ENCODE measurements at regions not wholly inside any gene's neighbourhood (a gene's known extent, or its start where the extent isn't known, plus 50 kb on each side); places are given as distances from the start of the nearest gene placed in this dataset.
"Not testable (repeated sequence)": the region's sequence is repeated elsewhere in the genome, so short reads cannot be mapped to it uniquely, and the experiment has no call there.

- Histone ChIP-seq H3K4me1 (ENCODE audit: control insufficient read depth, insufficient read depth, low read length, poor library complexity, severe bottlenecking) (no peaks in the 10 kb centered on the region), H3K36me3 (ENCODE audit: control insufficient read depth, insufficient read depth, low read length) (no peaks in the 10 kb centered on the region), H3K4me3 (ENCODE audit: insufficient read depth, low read depth, low read length, poor library complexity, severe bottlenecking) (no peak overlapping the region), H3K9me3 (ENCODE audit: control insufficient read depth, low read length) (peaks cover 9% of the 10 kb centered on the region), H3K27me3 (replicated peaks; ENCODE audit: control insufficient read depth, insufficient read depth, low read length, poor library complexity, severe bottlenecking) (no peaks in the 10 kb centered on the region), H3K27ac (ENCODE audit: insufficient read depth, low read length, poor library complexity, severe bottlenecking) (no peak overlapping the region)
- no peak for DNase-seq
These were observed 291.4 kb downstream of the SH2D4B start for GRCh38 chr10:80829151-80829550.

GRCh38 chr10:80829562-80829961 lies 291.9 kb downstream of the SH2D4B start:
- H3K36me3 ChIP-seq (ENCODE audit: control insufficient read depth, insufficient read depth, low read length) = no peaks in the 10 kb centered on the region
- no peak for DNase-seq
- H3K27ac ChIP-seq (ENCODE audit: insufficient read depth, low read length, poor library complexity, severe bottlenecking) = no peak overlapping the region
- no peaks in the 10 kb centered on the region for H3K4me1 ChIP-seq (ENCODE audit: control insufficient read depth, insufficient read depth, low read length, poor library complexity, severe bottlenecking)
- H3K27me3 ChIP-seq (replicated peaks; ENCODE audit: control insufficient read depth, insufficient read depth, low read length, poor library complexity, severe bottlenecking) = no peaks in the 10 kb centered on the region
- H3K9me3 ChIP-seq (ENCODE audit: control insufficient read depth, low read length) = peaks cover 9% of the 10 kb centered on the region
- H3K4me3 ChIP-seq (ENCODE audit: insufficient read depth, low read depth, low read length, poor library complexity, severe bottlenecking) = no peak overlapping the region

- H3K9me3 ChIP-seq (ENCODE audit: control insufficient read depth, low read length); H3K36me3 ChIP-seq (ENCODE audit: control insufficient read depth, insufficient read depth, low read length): not testable (repeated sequence)
These were observed 295.0 kb downstream of the SH2D4B start for GRCh38 chr10:80832693-80833092.

GRCh38 chr10:80855348-80855971 lies 317.8 kb downstream of the SH2D4B start:
- Histone ChIP-seq H3K9me3 (ENCODE audit: control insufficient read depth, low read length) (no peaks in the 10 kb centered on the region), H3K4me3 (ENCODE audit: insufficient read depth, low read depth, low read length, poor library complexity, severe bottlenecking) (no peak overlapping the region), H3K27ac (ENCODE audit: insufficient read depth, low read length, poor library complexity, severe bottlenecking) (no peak overlapping the region), H3K27me3 (replicated peaks; ENCODE audit: control insufficient read depth, insufficient read depth, low read length, poor library complexity, severe bottlenecking) (no peaks in the 10 kb centered on the region), H3K36me3 (ENCODE audit: control insufficient read depth, insufficient read depth, low read length) (no peaks in the 10 kb centered on the region), H3K4me1 (ENCODE audit: control insufficient read depth, insufficient read depth, low read length, poor library complexity, severe bottlenecking) (no peaks in the 10 kb centered on the region)
- no peak for DNase-seq

More at GRCh38 chr10:80832693-80833092, 295.0 kb downstream of the SH2D4B start:
- not testable (repeated sequence) for H3K4me3 ChIP-seq (ENCODE audit: insufficient read depth, low read depth, low read length, poor library complexity, severe bottlenecking); H3K27ac ChIP-seq (ENCODE audit: insufficient read depth, low read length, poor library complexity, severe bottlenecking); DNase-seq; H3K27me3 ChIP-seq (replicated peaks; ENCODE audit: control insufficient read depth, insufficient read depth, low read length, poor library complexity, severe bottlenecking); H3K4me1 ChIP-seq (ENCODE audit: control insufficient read depth, insufficient read depth, low read length, poor library complexity, severe bottlenecking)

- Histone ChIP-seq H3K27me3 (replicated peaks; ENCODE audit: control insufficient read depth, insufficient read depth, low read length, poor library complexity, severe bottlenecking) (no peaks in the 10 kb centered on the region), H3K9me3 (ENCODE audit: control insufficient read depth, low read length) (no peaks in the 10 kb centered on the region), H3K27ac (ENCODE audit: insufficient read depth, low read length, poor library complexity, severe bottlenecking) (no peak overlapping the region), H3K36me3 (ENCODE audit: control insufficient read depth, insufficient read depth, low read length) (no peaks in the 10 kb centered on the region), H3K4me1 (ENCODE audit: control insufficient read depth, insufficient read depth, low read length, poor library complexity, severe bottlenecking) (no peaks in the 10 kb centered on the region), H3K4me3 (ENCODE audit: insufficient read depth, low read depth, low read length, poor library complexity, severe bottlenecking) (no peak overlapping the region)
- DNase-seq = no peak
These were observed 318.5 kb downstream of the SH2D4B start for GRCh38 chr10:80856186-80856585.

- not testable (repeated sequence) for H3K27ac ChIP-seq (ENCODE audit: insufficient read depth, low read length, poor library complexity, severe bottlenecking); H3K36me3 ChIP-seq (ENCODE audit: control insufficient read depth, insufficient read depth, low read length); DNase-seq; H3K4me1 ChIP-seq (ENCODE audit: control insufficient read depth, insufficient read depth, low read length, poor library complexity, severe bottlenecking); H3K27me3 ChIP-seq (replicated peaks; ENCODE audit: control insufficient read depth, insufficient read depth, low read length, poor library complexity, severe bottlenecking); H3K4me3 ChIP-seq (ENCODE audit: insufficient read depth, low read depth, low read length, poor library complexity, severe bottlenecking); H3K9me3 ChIP-seq (ENCODE audit: control insufficient read depth, low read length)
These were observed 321.6 kb downstream of the SH2D4B start for GRCh38 chr10:80859279-80859678.

GRCh38 chr10:80860719-80861118 lies 323.0 kb downstream of the SH2D4B start:
- Histone ChIP-seq H3K9me3 (ENCODE audit: control insufficient read depth, low read length) (no peaks in the 10 kb centered on the region), H3K27ac (ENCODE audit: insufficient read depth, low read length, poor library complexity, severe bottlenecking) (no peak overlapping the region)
- DNase-seq = no peak

GRCh38 chr10:80861882-80862281 lies 324.2 kb downstream of the SH2D4B start:
- no peaks in the 10 kb centered on the region for H3K9me3 ChIP-seq (ENCODE audit: control insufficient read depth, low read length)
- no peak overlapping the region for H3K4me3 ChIP-seq (ENCODE audit: insufficient read depth, low read depth, low read length, poor library complexity, severe bottlenecking)
- H3K27me3 ChIP-seq (replicated peaks; ENCODE audit: control insufficient read depth, insufficient read depth, low read length, poor library complexity, severe bottlenecking) = no peaks in the 10 kb centered on the region
- no peaks in the 10 kb centered on the region for H3K36me3 ChIP-seq (ENCODE audit: control insufficient read depth, insufficient read depth, low read length)
- no peaks in the 10 kb centered on the region for H3K4me1 ChIP-seq (ENCODE audit: control insufficient read depth, insufficient read depth, low read length, poor library complexity, severe bottlenecking)
- DNase-seq = no peak
- no peak overlapping the region for H3K27ac ChIP-seq (ENCODE audit: insufficient read depth, low read length, poor library complexity, severe bottlenecking)

More at GRCh38 chr10:80860719-80861118, 323.0 kb downstream of the SH2D4B start:
- no peaks in the 10 kb centered on the region for H3K4me1 ChIP-seq (ENCODE audit: control insufficient read depth, insufficient read depth, low read length, poor library complexity, severe bottlenecking)
- no peaks in the 10 kb centered on the region for H3K27me3 ChIP-seq (replicated peaks; ENCODE audit: control insufficient read depth, insufficient read depth, low read length, poor library complexity, severe bottlenecking)
- H3K4me3 ChIP-seq (ENCODE audit: insufficient read depth, low read depth, low read length, poor library complexity, severe bottlenecking) = no peak overlapping the region
- H3K36me3 ChIP-seq (ENCODE audit: control insufficient read depth, insufficient read depth, low read length) = no peaks in the 10 kb centered on the region

- Histone ChIP-seq H3K36me3 (ENCODE audit: control insufficient read depth, insufficient read depth, low read length) (no peaks in the 10 kb centered on the region), H3K4me1 (ENCODE audit: control insufficient read depth, insufficient read depth, low read length, poor library complexity, severe bottlenecking) (no peaks in the 10 kb centered on the region), H3K27me3 (replicated peaks; ENCODE audit: control insufficient read depth, insufficient read depth, low read length, poor library complexity, severe bottlenecking) (no peaks in the 10 kb centered on the region), H3K4me3 (ENCODE audit: insufficient read depth, low read depth, low read length, poor library complexity, severe bottlenecking) (no peak overlapping the region), H3K27ac (ENCODE audit: insufficient read depth, low read length, poor library complexity, severe bottlenecking) (no peak overlapping the region), H3K9me3 (ENCODE audit: control insufficient read depth, low read length) (no peaks in the 10 kb centered on the region)
- DNase-seq = no peak
These were observed 332.6 kb downstream of the SH2D4B start for GRCh38 chr10:80870282-80870681.

GRCh38 chr10:80871083-80871482 lies 333.4 kb downstream of the SH2D4B start:
- DNase-seq = no peak

More at GRCh38 chr10:80871083-80871482, 333.4 kb downstream of the SH2D4B start:
- no peaks in the 10 kb centered on the region for H3K27me3 ChIP-seq (replicated peaks; ENCODE audit: control insufficient read depth, insufficient read depth, low read length, poor library complexity, severe bottlenecking)
- no peaks in the 10 kb centered on the region for H3K9me3 ChIP-seq (ENCODE audit: control insufficient read depth, low read length)
- no peaks in the 10 kb centered on the region for H3K4me1 ChIP-seq (ENCODE audit: control insufficient read depth, insufficient read depth, low read length, poor library complexity, severe bottlenecking)
- no peaks in the 10 kb centered on the region for H3K36me3 ChIP-seq (ENCODE audit: control insufficient read depth, insufficient read depth, low read length)
- no peak overlapping the region for H3K4me3 ChIP-seq (ENCODE audit: insufficient read depth, low read depth, low read length, poor library complexity, severe bottlenecking)
- H3K27ac ChIP-seq (ENCODE audit: insufficient read depth, low read length, poor library complexity, severe bottlenecking) = no peak overlapping the region

All from effector memory CD4-positive, alpha-beta T cell (primary cell).